ENCODE measurements at regions not wholly inside any gene's neighbourhood (a gene's known extent, or its start where the extent isn't known, plus 50 kb on each side); places are given as distances from the start of the nearest gene placed in this dataset.

GRCh38 chr6:94323853-94324252 lies 904.5 kb upstream of the EPHA7 start:
- WGBS (ENCODE audit: low lambda C conversion rate, missing lambda C conversion rate) = 80% methylated on average over 1 of the region's 1 CpG
- DNase-seq (ENCODE audit: low spot score) = peak; percentile 23

GRCh38 chr6:94300424-94301144 lies 881.2 kb upstream of the EPHA7 start:
- H3K27me3 ChIP-seq = no peaks in the 10 kb centered on the region
- H3K4me3 ChIP-seq = no peak overlapping the region
- no peak overlapping the region for H3K27ac ChIP-seq
- TF ChIP-seq CTCF (IDR thresholded peaks at IDR 0.05; ENCODE audit: poor library complexity) = no peak
- no peak for TF ChIP-seq EZH2 (IDR thresholded peaks at IDR 0.05; ENCODE audit: borderline replicate concordance)
- no peak for TF ChIP-seq EZH2phosphoT487 (IDR thresholded peaks at IDR 0.05; ENCODE audit: low read depth, severe bottlenecking, unreplicated experiment)
- WGBS (ENCODE audit: low lambda C conversion rate, missing lambda C conversion rate) = 89% methylated on average over 5 of the region's 5 CpGs
- H3K36me3 ChIP-seq (replicated peaks; ENCODE audit: insufficient read depth, low read depth) = no peaks in the 10 kb centered on the region
- H4K20me1 ChIP-seq (ENCODE audit: insufficient read depth, poor library complexity, severe bottlenecking) = no peaks in the 10 kb centered on the region
- no peak overlapping the region for H3K4me2 ChIP-seq
- no peaks in the 10 kb centered on the region for H3K9me2 ChIP-seq (replicated peaks; ENCODE audit: insufficient read depth)
- H3K9me3 ChIP-seq (ENCODE audit: low read depth) = no peaks in the 10 kb centered on the region
- no peak for DNase-seq (ENCODE audit: low spot score)
- no peaks in the 10 kb centered on the region for H3K4me1 ChIP-seq (ENCODE audit: insufficient read depth)
- no peak overlapping the region for H2AFZ ChIP-seq
- H3K79me2 ChIP-seq = no peaks in the 10 kb centered on the region

More at GRCh38 chr6:94323853-94324252, 904.5 kb upstream of the EPHA7 start:
- Histone ChIP-seq H3K9me3 (ENCODE audit: low read depth) (no peaks in the 10 kb centered on the region), H3K4me1 (ENCODE audit: insufficient read depth) (no peaks in the 10 kb centered on the region), H3K4me2 (no peak overlapping the region), H3K9me2 (replicated peaks; ENCODE audit: insufficient read depth) (no peaks in the 10 kb centered on the region), H3K27me3 (no peaks in the 10 kb centered on the region), H3K4me3 (no peak overlapping the region), H3K79me2 (no peaks in the 10 kb centered on the region), H3K36me3 (replicated peaks; ENCODE audit: insufficient read depth, low read depth) (no peaks in the 10 kb centered on the region), H4K20me1 (ENCODE audit: insufficient read depth, poor library complexity, severe bottlenecking) (no peaks in the 10 kb centered on the region), H3K27ac (no peak overlapping the region), H2AFZ (no peak overlapping the region)
- TF ChIP-seq EZH2 (IDR thresholded peaks at IDR 0.05; ENCODE audit: borderline replicate concordance) = no peak
- TF ChIP-seq CTCF (IDR thresholded peaks at IDR 0.05; ENCODE audit: poor library complexity) = peak; percentile 21

- no peak for DNase-seq (ENCODE audit: low spot score)
- Histone ChIP-seq H3K27ac (no peak overlapping the region), H2AFZ (no peak overlapping the region), H3K4me2 (no peak overlapping the region), H3K4me1 (ENCODE audit: insufficient read depth) (no peaks in the 10 kb centered on the region), H3K27me3 (no peaks in the 10 kb centered on the region), H3K4me3 (no peak overlapping the region), H3K9me3 (ENCODE audit: low read depth) (no peaks in the 10 kb centered on the region), H3K9me2 (replicated peaks; ENCODE audit: insufficient read depth) (no peaks in the 10 kb centered on the region), H4K20me1 (ENCODE audit: insufficient read depth, poor library complexity, severe bottlenecking) (no peaks in the 10 kb centered on the region), H3K79me2 (no peaks in the 10 kb centered on the region), H3K36me3 (replicated peaks; ENCODE audit: insufficient read depth, low read depth) (no peaks in the 10 kb centered on the region)
- 49% methylated on average over 6 of the region's 6 CpGs for WGBS (ENCODE audit: low lambda C conversion rate, missing lambda C conversion rate)
- no peak for TF ChIP-seq EZH2phosphoT487 (IDR thresholded peaks at IDR 0.05; ENCODE audit: low read depth, severe bottlenecking, unreplicated experiment)
- no peak for TF ChIP-seq EZH2 (IDR thresholded peaks at IDR 0.05; ENCODE audit: borderline replicate concordance)
- no peak for TF ChIP-seq CTCF (IDR thresholded peaks at IDR 0.05; ENCODE audit: poor library complexity)
Measured at GRCh38 chr6:94289131-94289530, 869.8 kb upstream of the EPHA7 start.
